GM23248 (cell line): ENCODE measurements at regions not wholly inside any gene's neighbourhood (a gene's known extent, or its start where the extent isn't known, plus 50 kb on each side); places are given as distances from the start of the nearest gene placed in this dataset.

Source experiments
- EZH2 ChIP-seq: fragments of 200-600 bp; sonication (generic); IDR thresholded peaks from 2 replicates; pipeline ENCODE4 v1.6.1; 2018; ENCODE audit warnings: antibody characterized with exemption, mild to moderate bottlenecking; ENCODE audit not compliant: insufficient read depth, poor library complexity, severe bottlenecking
- EZH2phosphoT487 ChIP-seq: fragments of 200-600 bp; sonication (generic); IDR thresholded peaks from 2 replicates; pipeline ENCODE4 v1.6.1; 2018; ENCODE audit warnings: antibody characterized with exemption, moderate library complexity, mild to moderate bottlenecking, low read depth; ENCODE audit not compliant: insufficient read depth

DNA sequence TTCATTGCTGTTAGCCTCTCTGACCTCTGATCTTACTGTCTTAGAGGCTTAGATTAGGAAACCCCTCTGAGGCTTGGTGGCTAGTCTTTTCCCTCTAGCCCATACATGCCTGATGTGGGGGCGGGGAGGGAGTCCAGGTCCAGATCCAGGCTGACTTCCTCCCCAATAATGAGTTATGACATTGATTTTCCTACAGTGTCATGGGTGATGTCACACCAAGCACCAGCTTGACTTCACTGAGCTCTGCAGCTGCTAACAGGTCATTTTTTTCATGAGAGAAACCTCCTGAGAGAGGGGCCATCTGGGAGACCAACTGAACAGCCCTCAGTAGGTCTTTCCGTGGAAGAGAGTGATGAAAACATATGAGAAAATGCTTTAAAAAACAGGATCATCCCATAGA lies 180.2 kb upstream of the N4BP1 start:
- no peak for TF ChIP-seq EZH2
- no peak for TF ChIP-seq EZH2phosphoT487
